ENCODE measurements at regions not wholly inside any gene's neighbourhood (a gene's known extent, or its start where the extent isn't known, plus 50 kb on each side); places are given as distances from the start of the nearest gene placed in this dataset.

DNA sequence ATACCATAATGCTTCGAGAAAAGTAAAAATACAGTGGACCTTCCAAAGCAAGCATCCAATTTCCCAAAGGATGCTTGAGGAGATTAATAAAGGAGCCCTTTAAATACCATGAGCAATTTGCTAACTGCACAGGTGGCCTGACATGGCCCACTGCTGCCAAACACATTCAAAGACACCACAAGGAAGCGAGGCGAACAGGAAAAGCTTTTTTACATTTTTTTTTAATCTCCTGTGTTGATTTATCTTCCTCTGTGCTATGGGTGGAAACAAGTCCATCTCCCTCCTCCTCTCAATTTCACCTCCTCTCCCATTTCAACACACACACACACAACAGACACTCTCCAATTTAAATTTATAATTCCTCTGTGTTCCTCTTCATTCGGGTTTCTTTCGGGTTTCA is 243.4 kb downstream of the IGSF11 start:
- Mint-ChIP-seq H3K9me3 (ENCODE audit: unreplicated experiment) (no peaks in the 10 kb centered on the region), H3K4me3 (ENCODE audit: unreplicated experiment) (no peak overlapping the region), H3K4me1 (ENCODE audit: unreplicated experiment) (peaks cover 4% of the 10 kb centered on the region), H3K27ac (ENCODE audit: unreplicated experiment) (no peak overlapping the region), H3K36me3 (ENCODE audit: low read depth, unreplicated experiment) (no peaks in the 10 kb centered on the region), H3K27me3 (ENCODE audit: unreplicated experiment) (no peaks in the 10 kb centered on the region)
- TF ChIP-seq, protein P1, sequence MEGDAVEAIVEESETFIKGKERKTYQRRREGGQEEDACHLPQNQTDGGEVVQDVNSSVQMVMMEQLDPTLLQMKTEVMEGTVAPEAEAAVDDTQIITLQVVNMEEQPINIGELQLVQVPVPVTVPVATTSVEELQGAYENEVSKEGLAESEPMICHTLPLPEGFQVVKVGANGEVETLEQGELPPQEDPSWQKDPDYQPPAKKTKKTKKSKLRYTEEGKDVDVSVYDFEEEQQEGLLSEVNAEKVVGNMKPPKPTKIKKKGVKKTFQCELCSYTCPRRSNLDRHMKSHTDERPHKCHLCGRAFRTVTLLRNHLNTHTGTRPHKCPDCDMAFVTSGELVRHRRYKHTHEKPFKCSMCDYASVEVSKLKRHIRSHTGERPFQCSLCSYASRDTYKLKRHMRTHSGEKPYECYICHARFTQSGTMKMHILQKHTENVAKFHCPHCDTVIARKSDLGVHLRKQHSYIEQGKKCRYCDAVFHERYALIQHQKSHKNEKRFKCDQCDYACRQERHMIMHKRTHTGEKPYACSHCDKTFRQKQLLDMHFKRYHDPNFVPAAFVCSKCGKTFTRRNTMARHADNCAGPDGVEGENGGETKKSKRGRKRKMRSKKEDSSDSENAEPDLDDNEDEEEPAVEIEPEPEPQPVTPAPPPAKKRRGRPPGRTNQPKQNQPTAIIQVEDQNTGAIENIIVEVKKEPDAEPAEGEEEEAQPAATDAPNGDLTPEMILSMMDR (IDR thresholded peaks at IDR 0.05; ENCODE audit: unreplicated experiment): no peak
- no peak for DNase-seq (ENCODE audit: low spot score)

DNA sequence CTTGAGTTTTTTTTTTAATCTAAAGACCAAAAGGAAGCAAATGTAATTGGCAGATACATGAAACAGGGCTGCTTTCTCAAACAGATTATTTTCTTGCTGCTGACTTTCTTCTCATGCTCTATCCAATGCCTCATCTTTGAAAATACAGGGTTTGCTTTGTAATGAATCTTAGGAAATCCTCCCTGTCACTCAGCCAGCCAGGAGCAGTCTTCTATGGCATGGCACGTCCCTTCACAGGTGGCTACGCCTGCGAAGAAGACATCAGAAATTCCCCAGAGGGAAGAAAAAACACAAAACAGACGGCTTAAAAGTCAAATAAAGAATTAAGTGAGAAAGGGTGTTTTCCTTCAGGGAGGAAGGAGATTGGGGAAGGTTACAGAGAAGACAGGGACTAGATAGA is 242.5 kb downstream of the IGSF11 start:
- Mint-ChIP-seq H3K27me3 (ENCODE audit: unreplicated experiment) (no peaks in the 10 kb centered on the region), H3K27ac (ENCODE audit: unreplicated experiment) (no peak overlapping the region), H3K9me3 (ENCODE audit: unreplicated experiment) (no peaks in the 10 kb centered on the region), H3K4me3 (ENCODE audit: unreplicated experiment) (no peak overlapping the region), H3K36me3 (ENCODE audit: low read depth, unreplicated experiment) (no peaks in the 10 kb centered on the region), H3K4me1 (ENCODE audit: unreplicated experiment) (peaks cover 4% of the 10 kb centered on the region)
- DNase-seq (ENCODE audit: low spot score): no peak
- TF ChIP-seq, protein P1 (IDR thresholded peaks at IDR 0.05; ENCODE audit: unreplicated experiment): no peak

GRCh38 chr3:118793176-118793575 is 241.5 kb downstream of the IGSF11 start:
- Mint-ChIP-seq H3K27ac (ENCODE audit: unreplicated experiment) (no peak overlapping the region), H3K36me3 (ENCODE audit: low read depth, unreplicated experiment) (no peaks in the 10 kb centered on the region), H3K4me3 (ENCODE audit: unreplicated experiment) (no peak overlapping the region), H3K27me3 (ENCODE audit: unreplicated experiment) (no peaks in the 10 kb centered on the region), H3K9me3 (ENCODE audit: unreplicated experiment) (no peaks in the 10 kb centered on the region), H3K4me1 (ENCODE audit: unreplicated experiment) (peaks cover 4% of the 10 kb centered on the region)
- DNase-seq (ENCODE audit: low spot score): no peak
- TF ChIP-seq, protein P1 (IDR thresholded peaks at IDR 0.05; ENCODE audit: unreplicated experiment): no peak

- H3K27ac Mint-ChIP-seq (ENCODE audit: unreplicated experiment): no peak overlapping the region
These were observed 235.3 kb downstream of the IGSF11 start for GRCh38 chr3:118799303-118799702.

GRCh38 chr3:118801899-118802298 is 232.7 kb downstream of the IGSF11 start:
- H3K4me3 Mint-ChIP-seq (ENCODE audit: unreplicated experiment): no peak overlapping the region
- DNase-seq (ENCODE audit: low spot score): no peak
- no peak overlapping the region for H3K27ac Mint-ChIP-seq (ENCODE audit: unreplicated experiment)
- no peaks in the 10 kb centered on the region for H3K36me3 Mint-ChIP-seq (ENCODE audit: low read depth, unreplicated experiment)
- H3K27me3 Mint-ChIP-seq (ENCODE audit: unreplicated experiment): no peaks in the 10 kb centered on the region
- no peaks in the 10 kb centered on the region for H3K4me1 Mint-ChIP-seq (ENCODE audit: unreplicated experiment)
- TF ChIP-seq, protein P1 (IDR thresholded peaks at IDR 0.05; ENCODE audit: unreplicated experiment): no peak
- H3K9me3 Mint-ChIP-seq (ENCODE audit: unreplicated experiment): no peaks in the 10 kb centered on the region

More at GRCh38 chr3:118799303-118799702, 235.3 kb downstream of the IGSF11 start:
- Mint-ChIP-seq H3K4me1 (ENCODE audit: unreplicated experiment) (no peaks in the 10 kb centered on the region), H3K9me3 (ENCODE audit: unreplicated experiment) (no peaks in the 10 kb centered on the region), H3K27me3 (ENCODE audit: unreplicated experiment) (no peaks in the 10 kb centered on the region), H3K36me3 (ENCODE audit: low read depth, unreplicated experiment) (no peaks in the 10 kb centered on the region), H3K4me3 (ENCODE audit: unreplicated experiment) (no peak overlapping the region)
- TF ChIP-seq, protein P1 (IDR thresholded peaks at IDR 0.05; ENCODE audit: unreplicated experiment): no peak
- DNase-seq (ENCODE audit: low spot score): no peak
